SW480 (cell line): ENCODE measurements at regions not wholly inside any gene's neighbourhood (a gene's known extent, or its start where the extent isn't known, plus 50 kb on each side); places are given as distances from the start of the nearest gene placed in this dataset.
"Not testable (repeated sequence)": the region's sequence is repeated elsewhere in the genome, so short reads cannot be mapped to it uniquely, and the experiment has no call there.

ENCODE experiments used
- DNase-seq: peaks from one replicate; pipeline ENCODE4 v3.0.0-alpha.2; 2016; ENCODE audit warnings: low spot score

- DNase-seq = peak; percentile 50
Observed at GRCh38 chr2:240374085-240374907, 61.2 kb upstream of the GPC1 start.

- DNase-seq = no peak
Observed at GRCh38 chr2:240375024-240375645, 60.3 kb upstream of the GPC1 start.

GRCh38 chr2:240376739-240377138 is 58.7 kb upstream of the GPC1 start:
- DNase-seq = no peak

GRCh38 chr2:240377366-240377765 is 58.1 kb upstream of the GPC1 start:
- no peak for DNase-seq

GRCh38 chr2:240379089-240379636 is 56.3 kb upstream of the GPC1 start:
- no peak for DNase-seq

GRCh38 chr2:240383099-240383758 is 52.2 kb upstream of the GPC1 start:
- DNase-seq = no peak

GRCh38 chr2:240383871-240384700 is 51.4 kb upstream of the GPC1 start:
- no peak for DNase-seq

GRCh38 chr2:240384711-240385450 is 50.6 kb upstream of the GPC1 start:
- DNase-seq = no peak

- not testable (repeated sequence) for DNase-seq
Observed at GRCh38 chr2:240385451-240386161, 49.9 kb upstream of the GPC1 start.
